Effector CD8-positive, alpha-beta T cell (primary cell): ENCODE measurements at regions not wholly inside any gene's neighbourhood (a gene's known extent, or its start where the extent isn't known, plus 50 kb on each side); places are given as distances from the start of the nearest gene placed in this dataset.

ENCODE experiments used
- DNase-seq: peaks from one replicate; lab custom pipeline; 2025; lab: John Stamatoyannopoulos, UW

- no peak for DNase-seq
Observed at GRCh38 chr12:60853407-60853806, 1257.6 kb downstream of the SLC16A7 start.

DNA sequence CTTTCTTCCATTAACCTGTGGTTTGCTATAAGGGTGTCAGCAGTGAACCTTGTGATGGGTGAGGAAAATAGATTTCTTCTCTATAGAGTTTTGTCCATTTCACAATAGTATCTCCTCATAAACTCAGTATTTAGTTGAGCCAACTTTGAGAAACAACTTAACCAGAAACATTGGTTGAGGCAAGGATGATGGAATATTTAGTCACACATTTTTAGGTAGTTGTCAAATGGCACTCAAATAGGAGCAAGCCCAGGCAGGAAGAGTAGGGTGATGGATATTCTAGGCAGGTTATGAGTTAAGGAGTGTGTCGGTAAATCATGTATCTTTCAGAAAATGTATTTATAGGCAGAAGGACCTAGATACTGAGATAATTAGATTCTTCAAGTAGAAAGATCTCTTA is 1267.6 kb downstream of the SLC16A7 start:
- DNase-seq, result no peak

- DNase-seq, result no peak
Observed at GRCh38 chr12:60872219-60872618, 1276.4 kb downstream of the SLC16A7 start.

DNA sequence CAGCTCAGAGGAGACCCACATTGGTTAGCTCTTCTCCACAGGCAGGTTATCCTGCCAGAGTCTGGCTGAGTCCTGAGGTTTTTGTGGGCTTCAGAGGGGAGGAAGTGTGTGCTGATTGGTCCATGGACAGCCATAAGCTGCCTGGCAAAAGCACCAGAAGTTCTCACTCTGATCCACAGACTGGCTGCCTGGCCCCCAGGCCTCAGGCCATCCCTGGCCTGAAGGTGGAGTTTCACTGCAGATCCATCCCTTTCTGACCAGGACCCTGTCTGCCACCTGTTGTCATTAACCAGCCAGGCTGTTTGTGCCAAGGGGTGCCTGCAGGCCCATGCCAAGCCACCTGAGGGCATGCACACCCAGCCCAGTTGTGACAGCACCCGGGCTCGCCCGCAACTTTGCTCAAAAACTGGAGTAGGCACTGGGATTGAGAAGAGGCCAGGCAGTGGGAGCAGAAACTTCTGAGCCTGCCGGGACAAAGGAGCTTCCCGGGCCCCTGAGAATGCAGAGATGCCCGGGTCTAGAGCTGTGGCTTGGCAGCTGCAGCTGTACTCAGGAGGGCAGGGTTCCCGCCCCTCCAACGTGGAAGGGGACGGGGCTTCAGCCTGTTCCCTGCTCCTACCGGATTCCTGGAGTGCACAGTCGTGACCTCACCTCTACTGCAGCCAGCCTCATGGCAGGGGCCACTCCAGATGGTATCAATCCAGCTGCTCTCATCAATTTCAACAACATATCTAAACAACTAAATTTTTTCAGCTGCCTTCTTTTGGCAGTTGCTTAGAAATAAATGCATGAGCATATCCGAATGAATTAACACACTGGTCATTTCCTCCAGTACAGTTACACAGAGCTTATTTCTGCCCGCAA is 1277.3 kb downstream of the SLC16A7 start:
- no peak for DNase-seq

DNA sequence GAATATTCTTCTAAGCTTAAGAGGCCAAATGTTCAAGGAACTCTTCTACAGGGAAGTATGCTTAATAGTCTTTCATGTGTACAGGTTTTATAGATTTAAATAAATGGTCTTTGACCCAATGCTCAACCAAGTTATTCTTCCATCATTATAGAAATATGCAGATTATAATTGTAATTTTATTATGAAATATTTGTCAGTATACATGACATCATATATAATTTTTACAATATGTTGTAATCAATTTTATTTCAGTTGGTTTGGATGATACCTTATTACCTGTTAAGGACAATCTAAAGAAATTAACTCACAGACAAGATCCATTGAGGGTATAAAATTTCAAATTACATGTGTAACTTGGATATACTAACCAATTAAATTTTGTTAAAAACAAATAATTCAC is 1278.3 kb downstream of the SLC16A7 start:
- no peak for DNase-seq

- no peak for DNase-seq
Observed at GRCh38 chr12:60920841-60921495, 1325.1 kb downstream of the SLC16A7 start.

DNA sequence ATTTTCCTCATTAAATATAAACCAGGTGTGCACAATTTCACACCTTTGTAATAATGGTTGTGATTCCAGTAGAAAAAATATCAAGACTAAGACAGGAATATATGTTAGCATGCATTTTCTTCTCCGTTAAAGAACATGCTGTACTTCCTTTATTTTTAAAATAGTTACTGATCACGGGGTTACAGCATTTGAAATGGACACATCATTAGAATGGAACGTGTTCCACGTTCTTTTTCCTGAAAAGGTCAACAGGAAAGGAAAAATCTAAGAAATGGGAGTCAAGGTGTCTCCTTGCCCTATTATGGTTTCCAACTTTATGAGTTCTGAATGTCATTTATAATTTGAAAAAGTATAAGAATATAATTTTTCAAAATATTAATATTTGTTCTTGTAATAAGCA is 1325.7 kb downstream of the SLC16A7 start:
- DNase-seq, result no peak

DNA sequence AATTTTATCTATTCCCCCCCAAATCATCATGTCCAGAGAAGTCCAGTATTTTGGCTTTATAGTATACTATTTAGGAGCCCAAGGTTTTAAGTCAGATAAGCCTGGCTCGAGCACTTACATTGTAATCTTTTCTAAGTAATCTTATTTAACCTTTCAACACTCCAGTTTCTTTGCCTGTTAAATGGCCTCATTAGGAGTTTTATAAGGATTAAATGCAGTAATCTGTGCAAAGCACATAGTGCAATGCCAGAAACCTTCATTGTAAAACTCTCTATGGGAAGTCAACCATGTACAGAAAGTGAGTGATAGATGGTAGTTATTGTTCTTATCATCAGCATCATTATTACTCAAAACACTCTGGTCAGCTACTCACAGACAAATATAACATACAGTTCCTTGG is 1330.4 kb downstream of the SLC16A7 start:
- no peak for DNase-seq

GRCh38 chr12:60930151-60930550 is 1330.1 kb upstream of the USP15 start:
- DNase-seq, result no peak

DNA sequence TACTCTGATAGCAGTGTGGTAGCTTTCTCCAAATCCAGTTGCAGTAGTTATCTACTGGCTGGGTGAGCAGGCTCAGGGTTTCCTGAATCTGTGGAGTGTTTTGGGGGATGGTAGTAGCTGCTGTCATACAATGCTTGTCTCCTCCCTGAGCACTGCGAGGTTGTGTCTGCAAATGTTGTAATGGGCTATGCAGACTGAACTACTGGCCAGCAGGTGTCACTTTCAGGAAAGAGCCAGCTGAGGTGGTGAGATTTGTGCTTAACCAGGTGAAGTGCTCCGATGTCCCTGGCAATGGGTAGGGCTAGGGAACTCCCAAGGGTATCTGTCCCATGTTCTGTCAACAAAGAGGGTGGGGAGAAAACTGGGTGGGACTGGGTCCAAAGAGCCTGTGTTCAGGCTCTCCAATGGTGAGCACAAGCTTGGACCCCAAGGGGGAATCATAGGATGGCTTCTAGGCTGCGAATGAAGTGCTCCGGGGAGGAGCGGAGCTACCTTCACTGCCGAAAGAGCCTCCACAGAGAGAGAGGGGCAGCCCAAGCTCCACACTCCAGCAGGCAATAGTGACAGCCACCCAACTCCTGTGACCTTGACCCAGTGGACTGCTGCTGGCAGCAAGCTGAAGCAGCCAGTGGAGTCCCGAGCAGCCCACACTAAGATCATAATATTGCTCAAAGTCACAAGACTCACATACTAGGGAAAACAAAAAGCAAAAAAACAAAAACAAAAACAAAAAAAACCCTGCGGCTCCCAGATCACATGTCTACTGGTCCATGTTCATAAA is 1324.0 kb upstream of the USP15 start:
- DNase-seq, result no peak

GRCh38 chr12:60947533-60947932 is 1312.7 kb upstream of the USP15 start:
- no peak for DNase-seq

GRCh38 chr12:60967128-60967527 is 1293.1 kb upstream of the USP15 start:
- DNase-seq, result no peak

- DNase-seq, result no peak
Observed at GRCh38 chr12:60977966-60978365, 1282.2 kb upstream of the USP15 start.

DNA sequence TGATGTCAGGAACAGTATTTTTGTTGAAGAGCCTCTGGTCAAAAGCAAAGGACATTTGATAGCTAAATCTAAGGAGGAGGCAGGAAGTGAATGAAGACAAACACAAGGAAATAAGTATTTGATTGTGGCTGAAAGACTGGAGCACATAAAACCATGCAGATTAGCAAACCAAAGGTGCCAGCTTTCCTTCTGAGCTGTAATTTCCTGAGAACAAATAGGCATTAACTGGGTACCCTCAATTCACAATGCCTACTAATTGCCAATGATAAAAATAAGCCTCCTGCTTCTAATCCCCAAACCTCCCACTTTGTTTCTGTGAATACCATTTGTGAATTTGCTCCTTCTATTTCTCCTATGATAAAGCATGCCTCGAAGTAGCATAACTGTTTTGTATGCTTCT is 1279.6 kb upstream of the USP15 start:
- no peak for DNase-seq

DNA sequence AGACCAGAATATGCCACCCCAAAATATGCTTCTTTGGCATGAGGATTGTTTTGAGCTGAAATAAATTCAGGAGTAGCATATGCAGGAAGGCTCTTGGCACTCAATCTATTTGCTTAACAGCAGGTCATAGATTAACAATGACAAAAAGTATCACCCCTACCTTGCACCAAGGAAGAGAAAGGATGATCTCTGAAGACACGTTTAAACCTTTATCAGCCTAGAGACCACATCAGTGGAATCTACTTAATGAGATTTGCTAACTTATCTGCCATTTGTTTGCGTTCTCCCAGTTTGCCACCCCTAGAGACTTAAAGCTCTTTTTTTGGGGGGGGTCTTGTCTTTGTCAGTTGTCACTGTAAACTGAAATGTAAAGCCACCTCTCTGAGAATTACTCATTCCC is 1278.7 kb upstream of the USP15 start:
- DNase-seq, result no peak

DNA sequence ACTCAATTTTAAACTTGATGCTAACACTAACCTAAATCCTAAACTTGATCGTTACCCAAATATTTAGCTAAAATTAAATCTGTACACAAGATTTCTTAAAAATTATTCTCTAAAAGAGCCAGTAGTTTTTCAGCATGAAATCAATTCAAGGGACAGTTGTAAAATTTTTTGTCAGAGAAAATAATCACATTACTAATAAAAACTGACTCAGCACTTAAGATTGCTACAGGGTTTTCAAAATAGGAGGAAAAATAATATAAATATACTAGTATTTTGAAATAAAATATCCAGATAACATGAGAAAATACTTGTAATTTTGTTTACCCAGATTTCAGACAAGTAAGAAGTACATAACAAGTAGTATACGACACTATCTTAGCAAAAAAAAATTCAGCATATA is 1268.1 kb upstream of the USP15 start:
- DNase-seq, result no peak

- no peak for DNase-seq
Observed at GRCh38 chr12:60995256-60995825, 1264.9 kb upstream of the USP15 start.

DNA sequence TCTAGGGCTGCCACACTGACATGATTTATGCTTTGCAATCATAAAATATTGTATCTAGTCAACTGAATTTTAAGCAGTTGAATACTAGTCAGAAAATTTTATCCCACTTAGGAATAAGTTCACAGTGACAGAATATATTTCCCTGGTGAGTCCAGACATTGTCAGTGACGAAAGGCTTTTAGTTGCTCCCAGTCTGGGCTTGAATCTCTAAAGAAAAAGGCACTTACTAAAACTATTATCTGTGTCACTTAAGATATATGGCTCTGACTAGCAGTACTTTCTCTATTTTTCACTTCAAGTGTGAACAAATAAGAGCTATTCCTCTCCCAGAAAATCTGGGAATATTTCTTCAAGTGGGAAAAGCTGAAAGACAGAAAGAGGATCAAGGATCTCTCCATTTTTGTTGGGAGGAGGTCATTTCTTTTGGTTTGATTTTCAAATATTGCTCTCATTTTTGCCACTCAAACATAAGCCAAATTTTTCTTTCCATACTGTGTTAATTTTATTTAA is 1262.3 kb upstream of the USP15 start:
- DNase-seq, result no peak

GRCh38 chr12:61009192-61009591 is 1251.0 kb upstream of the USP15 start:
- no peak for DNase-seq

- no peak for DNase-seq
Observed at GRCh38 chr12:61011767-61012423, 1248.3 kb upstream of the USP15 start.

DNA sequence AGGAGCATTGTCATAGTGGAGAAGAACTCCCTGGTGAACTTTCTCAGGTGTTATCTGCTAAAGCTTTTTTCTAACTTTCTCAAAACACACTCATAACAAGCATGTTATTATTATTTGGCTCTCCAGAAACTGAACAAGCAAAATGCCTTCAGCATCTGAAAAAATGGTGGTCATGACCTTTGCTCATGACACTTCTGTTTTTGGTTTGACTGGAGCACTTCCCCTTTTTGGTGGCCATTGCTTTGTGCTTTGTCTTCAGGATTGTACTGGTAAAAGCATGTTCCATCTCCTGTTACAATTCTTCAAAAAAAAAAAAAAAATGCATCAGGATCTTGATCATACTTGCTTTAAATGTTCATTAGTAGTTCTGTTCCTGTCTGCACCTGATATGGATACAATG is 1241.6 kb upstream of the USP15 start:
- DNase-seq, result no peak

GRCh38 chr12:61023231-61023630 is 1237.0 kb upstream of the USP15 start:
- no peak for DNase-seq
